Gastroesophageal sphincter (tissue), 3 donors: ENCODE measurements at regions not wholly inside any gene's neighbourhood (a gene's known extent, or its start where the extent isn't known, plus 50 kb on each side); places are given as distances from the start of the nearest gene placed in this dataset.

Source experiments
- CTCF ChIP-seq, 4 experiments: fragments of 200-600 bp in 2 of 4; fragments of 450-650 bp in 2 of 4; sonication (generic) in 1 of 4; IDR thresholded peaks; one replicate each; pipeline ENCODE4 v1.5.1; 2017 to 2019; ENCODE audit warnings: antibody characterized with exemption in 4 of 4, mild to moderate bottlenecking in 2 of 4, moderate library complexity in 2 of 4
- POLR2A ChIP-seq, 2 donors: fragments of 450-650 bp; IDR thresholded peaks; one replicate each; pipeline ENCODE4 v1.6.1; 2017; ENCODE audit warnings: antibody characterized with exemption in 2 of 2, mild to moderate bottlenecking in 2 of 2, moderate library complexity in 1 of 2

DNA sequence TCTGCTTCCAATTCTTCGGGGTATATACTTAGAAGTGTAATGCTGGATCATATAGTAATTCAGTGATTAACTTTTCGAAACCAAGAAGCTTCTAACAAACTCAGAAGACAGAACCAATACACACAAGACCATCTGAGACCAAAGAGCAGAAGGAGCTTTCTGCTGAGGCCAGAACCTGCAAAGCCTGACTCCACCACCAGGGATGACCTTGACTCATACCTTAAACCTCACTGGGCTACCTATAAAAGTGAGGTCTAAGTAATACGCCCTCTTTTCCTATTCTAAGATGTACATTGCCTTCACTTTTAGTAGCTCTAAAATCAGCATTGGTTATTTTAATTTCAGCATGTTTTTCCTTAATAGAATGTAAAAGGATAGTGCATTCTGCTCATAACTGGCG is 84.8 kb downstream of the FOXF2 start:
- no peak for TF ChIP-seq POLR2A (IDR thresholded peaks at IDR 0.05)
- TF ChIP-seq CTCF (IDR thresholded peaks at IDR 0.05) = no peak
